ENCODE measurements at regions not wholly inside any gene's neighbourhood (a gene's known extent, or its start where the extent isn't known, plus 50 kb on each side); places are given as distances from the start of the nearest gene placed in this dataset.

DNA sequence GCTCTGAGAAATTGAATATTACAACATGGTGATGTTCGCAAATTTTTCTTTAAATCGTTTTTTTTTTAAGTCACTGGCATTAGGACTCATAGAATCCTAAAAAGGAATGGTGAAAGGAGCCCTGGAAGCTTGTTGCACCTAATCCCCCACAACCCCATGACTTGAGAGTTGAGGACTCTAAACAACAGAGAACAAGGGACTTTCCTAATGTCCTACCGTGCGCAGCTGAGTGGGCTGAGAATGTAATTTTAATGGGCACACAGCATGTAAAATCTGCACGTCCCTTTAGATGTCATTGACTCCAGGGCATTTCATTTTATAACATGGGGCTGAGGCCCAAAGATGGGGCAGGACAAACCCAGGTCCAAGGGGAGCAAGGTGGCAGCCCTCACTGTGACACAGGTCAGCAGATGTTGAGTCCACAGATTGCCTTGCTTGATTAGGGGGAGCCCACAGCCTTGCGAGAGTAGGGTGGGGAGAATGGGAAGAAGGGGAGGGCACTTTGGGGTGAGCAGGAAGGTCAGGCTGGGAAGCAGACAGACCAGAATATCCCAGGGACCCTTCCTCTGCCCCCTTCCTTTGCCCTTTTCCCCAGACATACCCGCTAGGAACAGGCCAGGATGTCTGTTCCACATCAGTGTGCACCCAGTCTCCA, 208.4 kb upstream of the ZMIZ1 start:
- DNase-seq (ENCODE audit: low spot score), result no peak

DNA sequence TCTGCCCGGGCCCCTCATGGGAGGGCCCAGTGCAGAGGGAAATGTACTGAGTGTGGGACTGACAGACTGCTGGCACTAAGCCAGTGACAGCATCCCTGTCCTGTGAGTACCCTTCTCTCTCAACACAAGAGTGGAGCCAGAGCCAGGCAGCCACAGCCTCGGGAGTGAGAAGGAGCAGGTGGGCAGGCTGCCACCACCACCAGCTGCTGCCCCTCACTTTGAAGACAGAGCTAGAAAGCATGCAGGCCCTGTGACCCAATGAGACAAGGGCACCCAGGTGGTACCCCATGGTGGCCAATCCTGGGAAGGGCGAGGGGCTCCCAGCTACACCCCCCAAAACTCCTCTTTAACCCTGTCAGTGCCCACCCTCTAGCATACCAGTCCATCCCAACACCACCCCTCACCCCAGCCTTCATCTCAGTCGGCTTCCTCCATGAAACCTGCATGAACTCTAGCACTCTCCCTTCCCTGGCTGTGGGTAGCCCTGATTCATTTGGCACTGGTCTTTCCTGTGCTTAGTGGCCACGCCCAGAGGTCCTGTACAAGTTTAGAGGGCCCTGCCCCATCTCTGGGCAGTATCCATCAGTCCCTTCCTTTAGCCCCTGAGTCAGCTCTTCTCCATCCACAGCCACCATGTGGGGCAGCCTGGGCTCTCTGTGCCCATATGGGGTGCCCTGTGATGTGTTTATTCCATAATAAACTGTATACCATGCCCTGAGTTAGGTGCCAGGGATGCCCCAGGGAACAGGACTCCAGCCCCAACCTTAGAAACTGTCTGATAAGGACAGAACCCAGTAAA, 207.0 kb upstream of the ZMIZ1 start:
- no peak for DNase-seq (ENCODE audit: low spot score)

DNA sequence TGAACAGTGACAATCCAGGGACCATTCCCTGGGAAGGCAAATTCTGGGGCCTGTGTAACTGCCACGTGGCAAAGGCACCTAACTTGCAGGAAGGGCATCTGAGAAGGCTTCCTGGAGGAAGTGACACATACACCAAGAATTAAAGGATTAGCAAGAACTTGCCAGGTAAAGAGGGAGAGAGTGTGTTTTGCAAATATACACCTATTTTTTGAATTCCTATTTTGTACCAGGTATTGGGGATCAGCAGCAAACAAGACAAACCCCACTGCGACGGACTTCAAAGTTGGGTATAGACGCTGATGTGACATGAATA, 206.5 kb upstream of the ZMIZ1 start:
- DNase-seq (ENCODE audit: low spot score), result no peak

DNA sequence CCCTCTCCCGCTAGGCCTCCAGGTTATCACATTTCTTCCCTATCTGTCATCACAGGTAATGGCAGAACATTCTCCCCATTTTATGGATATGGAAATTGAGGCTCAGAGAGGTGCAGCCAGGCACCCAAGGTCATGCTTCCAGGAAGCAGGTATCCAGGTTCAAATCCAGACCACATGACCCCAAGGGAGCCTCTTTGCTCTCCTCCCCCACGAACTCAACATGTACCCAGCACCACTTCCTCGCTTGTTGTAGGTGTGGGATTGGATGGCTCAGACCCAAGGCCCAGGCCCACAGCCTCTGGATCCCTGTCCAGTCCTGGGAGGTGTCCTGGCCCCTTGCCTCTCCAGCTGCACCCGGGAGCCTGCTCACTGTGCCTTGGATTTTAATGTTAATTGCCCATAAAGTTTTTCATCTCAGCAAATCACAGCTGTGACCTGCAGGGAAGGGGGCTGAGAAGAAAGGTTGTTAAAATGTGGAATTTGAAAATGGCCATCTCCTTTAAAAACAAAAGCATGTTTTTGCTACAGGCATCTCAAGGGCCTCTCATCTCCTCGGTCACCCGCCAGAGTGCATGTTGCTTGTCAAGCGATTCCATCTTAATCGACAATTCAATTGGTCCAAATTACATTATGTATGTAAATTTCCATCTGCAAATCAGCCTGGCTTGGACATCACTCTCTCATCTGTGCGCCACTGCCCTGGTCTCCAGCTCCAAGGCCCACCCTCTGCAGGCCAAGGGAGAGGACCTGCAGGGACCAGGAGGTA, 205.4 kb upstream of the ZMIZ1 start:
- DNase-seq (ENCODE audit: low spot score), result no peak

DNA sequence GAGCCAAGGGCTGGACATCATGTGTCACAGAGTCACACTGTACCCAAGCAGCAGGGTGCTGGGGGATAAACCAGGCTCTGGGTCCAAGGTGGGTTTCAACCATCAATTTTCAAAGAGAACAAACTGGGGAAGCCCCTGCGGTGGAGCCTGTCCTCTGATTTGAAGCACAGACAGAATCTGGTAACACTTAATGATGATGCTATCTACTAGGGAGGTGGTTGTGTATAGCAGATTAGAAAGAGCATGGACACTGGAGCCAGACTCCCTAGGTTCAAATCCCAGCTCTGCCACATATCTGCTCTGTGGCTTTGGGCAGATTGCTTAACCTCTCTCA, 204.9 kb upstream of the ZMIZ1 start:
- DNase-seq (ENCODE audit: low spot score), result no peak

DNA sequence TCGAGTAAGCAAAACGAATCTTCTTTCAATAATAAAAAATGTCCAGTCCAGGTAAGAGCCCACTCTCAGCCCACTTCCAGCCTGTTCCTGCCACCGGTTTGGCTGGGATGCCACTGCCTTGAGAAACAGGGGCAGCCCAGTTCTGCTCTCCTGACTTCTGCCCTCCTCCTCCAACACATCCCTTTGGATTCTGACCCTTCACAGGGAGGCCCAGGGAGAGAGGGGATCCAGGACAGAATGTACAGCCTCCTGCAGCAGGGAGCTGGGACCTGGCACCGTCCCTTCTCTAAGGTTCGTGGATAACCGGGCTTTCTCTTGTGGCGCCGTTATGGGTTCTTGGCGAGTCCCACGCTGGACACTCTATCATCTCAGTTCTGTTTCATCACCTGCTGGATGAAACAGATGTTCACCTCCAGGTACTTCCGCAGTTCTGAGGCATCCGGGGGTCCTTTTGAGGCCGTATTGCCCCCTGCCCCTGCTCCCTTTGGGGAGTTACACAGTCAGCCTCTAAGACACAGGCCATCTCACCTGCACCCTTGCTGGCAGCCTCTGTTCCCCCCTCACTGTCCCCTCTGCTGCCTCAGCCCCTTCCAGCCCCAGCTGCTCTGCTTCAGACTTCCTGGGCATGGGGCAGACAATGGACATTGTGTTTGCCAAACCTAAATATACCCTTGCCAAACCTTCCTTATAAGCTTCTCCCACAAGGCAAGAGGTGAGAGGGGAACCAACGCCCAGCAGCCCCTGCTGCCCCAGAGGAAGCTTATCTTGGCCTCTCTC, 203.8 kb upstream of the ZMIZ1 start:
- no peak for DNase-seq (ENCODE audit: low spot score)

DNA sequence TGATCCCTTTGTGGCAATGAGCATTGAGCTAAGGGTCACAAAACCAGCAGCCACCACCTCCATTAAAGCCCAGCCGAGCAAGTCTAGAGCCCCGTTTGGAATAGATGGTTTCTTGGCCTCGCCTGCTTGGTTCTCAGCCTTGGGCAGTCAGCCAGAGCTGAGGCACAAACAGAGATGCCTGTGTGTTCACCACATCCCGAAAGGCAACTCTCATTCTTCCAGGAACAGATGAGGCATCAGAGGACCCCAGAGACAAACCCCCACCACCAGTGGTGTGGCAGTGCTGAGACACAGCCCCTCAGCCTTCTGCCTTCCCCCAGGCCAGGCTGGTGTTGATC, 203.3 kb upstream of the ZMIZ1 start:
- no peak for DNase-seq (ENCODE audit: low spot score)

DNA sequence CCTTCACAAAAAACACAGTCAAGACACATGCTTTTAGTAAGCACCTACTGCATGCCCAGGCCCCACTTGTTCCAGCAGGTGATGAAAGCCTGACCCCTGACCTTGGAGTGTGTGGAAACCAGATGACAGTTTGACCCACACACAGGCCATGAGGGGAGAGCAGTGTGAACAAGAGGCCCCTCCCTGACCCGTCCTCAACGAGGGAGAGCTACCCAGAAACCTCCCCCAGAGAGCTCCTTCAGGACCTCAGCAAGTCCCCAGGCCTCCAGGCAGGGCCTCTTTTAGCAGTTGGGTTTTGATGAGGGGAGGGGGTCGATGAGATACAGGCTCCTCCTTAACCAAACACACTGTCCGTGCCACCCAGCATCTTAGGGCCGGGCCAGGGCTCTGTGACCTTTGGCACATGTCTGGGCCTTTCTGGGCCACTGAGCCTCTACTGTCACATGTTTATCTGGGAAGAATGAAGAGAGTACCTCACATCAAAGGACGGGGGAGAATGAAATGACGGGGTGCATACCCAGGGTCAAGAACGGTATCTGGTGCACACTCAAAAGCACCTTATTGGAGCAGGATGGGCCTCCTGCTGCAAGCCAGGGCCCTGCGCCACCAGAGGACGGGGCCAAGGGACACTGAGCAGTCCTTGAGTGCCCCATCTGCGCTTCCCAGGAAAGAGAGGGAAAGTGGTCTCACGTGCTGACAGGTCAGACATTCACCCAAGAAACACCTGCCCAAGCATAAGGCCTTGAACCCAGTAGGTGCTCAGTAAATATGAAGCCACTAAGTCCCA, 202.6 kb upstream of the ZMIZ1 start:
- DNase-seq (ENCODE audit: low spot score), result no peak

DNA sequence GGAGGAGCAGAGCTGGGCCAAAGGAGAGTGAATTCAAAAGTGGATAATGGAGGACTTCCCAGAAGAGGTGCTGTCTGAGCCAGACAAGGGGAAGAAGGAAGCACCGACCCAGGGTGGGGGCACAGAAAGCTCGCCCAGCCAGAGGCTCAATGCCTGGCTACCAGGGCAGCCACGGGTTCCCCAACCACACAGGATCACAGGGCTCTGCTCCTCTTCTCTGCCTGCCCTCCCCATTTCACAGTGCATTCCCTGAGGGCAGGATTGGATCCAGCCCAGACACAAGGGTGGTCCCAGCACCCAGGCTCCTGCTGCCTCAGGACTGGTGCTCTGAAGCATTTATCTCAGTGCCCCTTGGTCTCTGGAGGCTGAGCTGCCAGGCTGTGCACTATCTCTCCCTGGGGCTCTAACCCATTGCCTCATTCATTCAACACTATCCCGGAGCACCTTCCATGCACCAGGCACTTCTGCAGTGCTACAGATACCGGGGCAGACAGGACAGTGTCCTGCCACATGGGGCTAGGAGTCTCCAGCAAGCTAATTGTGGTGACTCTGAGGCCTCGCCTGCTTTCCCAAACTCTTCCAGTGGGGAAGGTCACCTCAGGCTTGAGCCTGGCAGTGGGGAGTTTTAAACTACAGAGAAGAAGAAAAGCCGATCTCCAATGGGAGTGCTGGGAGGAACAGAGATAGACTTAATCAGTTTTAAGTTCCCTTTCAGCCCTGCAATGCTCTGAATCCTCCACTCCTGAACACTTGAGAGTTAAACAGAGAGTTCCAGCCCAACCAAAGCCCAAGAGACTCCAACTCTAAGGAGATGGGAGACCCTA, 201.8 kb upstream of the ZMIZ1 start:
- DNase-seq (ENCODE audit: low spot score), result no peak

DNA sequence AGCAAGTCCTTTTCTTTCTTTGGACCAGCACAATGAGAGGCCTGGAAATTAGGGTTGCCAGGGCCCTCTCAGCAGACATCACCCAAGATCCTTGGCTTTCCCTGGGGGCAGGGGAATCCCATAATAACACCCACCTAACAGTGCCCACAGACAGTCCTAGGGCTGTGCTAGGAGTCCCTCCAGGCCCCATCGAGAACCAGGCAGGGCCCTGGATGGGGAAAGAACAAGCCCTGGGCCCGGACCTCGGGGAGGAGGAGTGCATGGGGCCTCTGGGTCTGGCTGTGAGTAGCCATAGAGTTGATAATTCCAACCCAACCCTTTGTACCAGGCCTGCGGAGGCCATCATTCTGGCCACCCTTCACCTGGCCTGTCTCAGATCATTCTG, 201.2 kb upstream of the ZMIZ1 start:
- DNase-seq (ENCODE audit: low spot score), result no peak

DNA sequence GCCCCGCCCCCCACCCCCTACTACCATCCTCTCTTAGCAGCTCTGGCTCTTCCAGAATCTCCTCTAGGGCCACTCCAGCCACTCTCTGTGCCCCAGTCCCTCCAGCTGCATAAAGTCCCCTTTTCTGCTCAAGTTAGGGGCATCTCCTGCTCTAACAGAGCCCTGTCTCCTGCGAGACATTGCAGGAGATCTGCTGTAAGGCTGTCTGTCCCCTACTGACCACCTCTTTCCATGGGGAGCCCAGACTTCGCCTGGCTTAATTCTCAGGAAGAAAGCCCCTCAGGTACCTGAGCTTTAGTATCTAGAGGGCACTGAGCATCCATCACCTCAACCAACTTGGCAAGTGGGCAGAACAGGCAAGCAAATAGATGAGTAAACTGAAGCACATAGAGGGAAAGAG, 200.7 kb upstream of the ZMIZ1 start:
- no peak for DNase-seq (ENCODE audit: low spot score)

DNA sequence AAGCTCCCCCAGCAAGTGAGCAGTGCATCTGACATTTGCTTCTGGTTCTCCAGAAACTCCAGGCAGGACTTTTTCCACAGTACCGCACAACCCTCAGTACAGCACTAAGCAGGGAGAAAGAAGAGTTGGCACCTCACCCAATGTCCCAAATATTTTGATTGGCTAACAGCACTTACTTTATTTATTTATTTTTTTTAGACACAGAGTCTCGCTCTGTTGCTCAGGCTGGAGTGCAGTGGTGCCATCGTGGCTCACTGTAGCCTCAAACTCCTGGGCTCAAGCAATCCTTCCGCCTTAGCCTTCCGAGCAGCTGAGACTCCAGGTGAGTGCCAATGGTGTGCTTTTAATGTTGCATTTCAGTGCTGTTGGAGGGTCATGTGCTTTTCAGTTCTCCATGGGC, 200.3 kb upstream of the ZMIZ1 start:
- DNase-seq (ENCODE audit: low spot score), result no peak

DNA sequence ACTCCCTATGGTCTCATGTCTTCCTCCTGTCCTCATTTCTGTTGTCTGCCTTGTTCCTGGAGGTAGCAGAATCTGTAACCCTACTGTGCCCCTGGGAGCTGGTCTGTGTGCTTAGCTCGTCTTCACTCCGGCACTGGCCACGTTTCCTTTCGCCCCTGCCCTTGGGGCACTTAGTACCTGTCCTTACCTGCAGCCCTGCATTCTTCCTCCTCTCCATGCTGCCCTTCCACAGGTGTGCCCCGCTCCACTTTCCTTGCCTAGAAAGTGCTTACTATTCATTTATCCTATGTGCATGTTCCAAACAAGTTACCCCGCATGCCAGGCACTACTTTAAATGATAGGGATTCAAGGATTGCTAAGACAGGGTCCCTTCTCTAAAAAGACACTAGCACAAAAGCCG, 199.9 kb upstream of the ZMIZ1 start:
- DNase-seq (ENCODE audit: low spot score), result no peak

DNA sequence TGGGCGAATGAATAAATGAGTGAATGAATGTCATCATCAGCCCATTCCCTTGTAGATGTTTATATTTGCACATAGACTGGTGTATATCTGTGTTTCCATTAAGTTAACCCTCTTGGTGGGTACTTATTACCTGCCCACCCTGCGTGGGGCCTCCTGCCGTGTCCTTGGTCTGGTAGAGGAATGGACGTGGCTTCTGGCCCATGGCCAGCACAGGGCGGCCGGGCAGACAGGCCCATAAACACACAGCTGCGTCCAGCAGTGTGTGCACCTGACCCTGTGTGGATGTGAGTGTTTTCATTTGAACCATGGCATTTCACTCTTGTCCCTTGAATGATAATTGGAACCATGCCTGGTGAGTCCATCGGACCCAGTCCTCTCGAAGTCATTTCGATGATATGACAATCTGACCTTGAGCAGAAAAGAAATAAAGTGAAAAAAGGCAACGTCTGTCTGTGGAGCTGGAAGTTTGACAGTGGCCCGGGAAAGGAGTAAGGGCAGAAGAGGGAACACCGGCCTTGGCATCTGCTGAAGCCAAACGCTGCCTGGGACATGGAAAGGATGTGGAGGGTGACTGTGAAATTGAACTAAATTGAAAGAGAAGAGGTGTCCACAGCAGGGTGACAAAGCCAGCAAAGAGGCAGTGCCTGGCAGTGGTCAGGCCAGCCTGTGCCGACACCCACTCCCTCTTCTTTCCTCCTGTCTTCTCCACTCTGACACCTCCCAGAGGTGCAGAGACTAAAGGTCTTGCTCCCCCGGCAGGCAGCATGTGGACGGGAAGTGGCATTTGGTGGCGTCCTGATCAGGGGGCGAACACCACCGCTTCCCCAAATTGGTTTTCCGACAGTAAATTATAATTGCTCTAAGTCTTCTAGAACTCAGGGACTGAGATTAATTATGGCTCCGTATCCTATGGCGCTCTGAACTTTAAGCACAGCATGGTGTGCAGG, 199.0 kb upstream of the ZMIZ1 start:
- no peak for DNase-seq (ENCODE audit: low spot score)

DNA sequence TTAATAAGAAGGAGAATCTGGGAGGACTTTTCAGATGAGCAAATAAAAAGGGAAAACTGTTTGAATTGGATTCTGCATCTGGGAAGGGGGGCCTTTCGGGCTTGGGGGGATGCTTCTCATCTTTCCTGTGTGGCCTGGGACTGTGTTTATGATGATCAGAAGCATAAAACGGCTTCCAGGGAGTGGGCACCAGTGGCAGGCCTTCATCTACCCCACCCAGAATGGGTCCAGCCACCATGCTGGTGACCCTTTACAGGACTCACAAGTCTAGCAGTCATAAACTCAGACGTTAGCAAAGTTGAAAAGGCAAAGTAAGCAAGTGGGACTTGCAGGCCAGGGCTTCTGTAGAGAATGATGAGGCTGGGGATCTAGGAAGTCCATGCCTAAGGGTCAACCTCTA, 198.3 kb upstream of the ZMIZ1 start:
- no peak for DNase-seq (ENCODE audit: low spot score)

DNA sequence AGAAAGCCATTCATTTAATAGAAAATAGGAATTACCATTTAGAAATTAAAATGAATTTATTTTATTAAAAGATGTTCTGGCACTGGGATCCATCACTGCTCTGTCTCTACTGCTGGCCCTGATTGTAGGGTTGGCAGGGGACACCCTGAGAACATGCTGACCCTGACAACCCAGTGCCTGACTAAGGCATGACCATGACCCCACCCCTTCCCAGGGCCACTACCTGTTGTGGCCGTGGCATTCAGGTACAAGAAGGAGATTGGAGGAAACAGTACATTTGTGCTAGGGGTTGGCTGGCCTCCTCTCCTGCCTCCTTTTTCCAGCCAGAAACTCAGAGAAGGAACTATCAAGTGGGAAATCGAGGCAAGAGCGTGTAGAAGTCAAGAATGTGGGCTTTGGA, 197.0 kb upstream of the ZMIZ1 start:
- DNase-seq (ENCODE audit: low spot score), result no peak

DNA sequence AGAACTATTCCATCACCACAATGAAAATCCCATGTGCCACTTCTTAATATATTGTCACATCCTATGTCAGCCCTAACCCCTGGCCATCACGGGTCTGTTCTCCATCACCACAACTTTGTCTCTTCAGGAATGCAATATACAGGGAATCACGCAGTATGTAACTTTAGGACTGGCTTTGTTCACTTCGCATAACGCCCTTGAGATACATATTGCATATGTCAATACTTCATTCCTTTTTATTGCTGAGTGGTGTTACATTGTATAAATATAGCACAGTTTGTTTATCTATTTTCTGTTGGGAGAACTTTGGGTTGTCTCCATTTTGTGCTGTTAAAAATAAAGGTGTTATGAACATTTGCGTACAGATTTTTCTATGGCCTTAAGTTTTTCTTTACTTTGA, 195.4 kb upstream of the ZMIZ1 start:
- no peak for DNase-seq (ENCODE audit: low spot score)

DNA sequence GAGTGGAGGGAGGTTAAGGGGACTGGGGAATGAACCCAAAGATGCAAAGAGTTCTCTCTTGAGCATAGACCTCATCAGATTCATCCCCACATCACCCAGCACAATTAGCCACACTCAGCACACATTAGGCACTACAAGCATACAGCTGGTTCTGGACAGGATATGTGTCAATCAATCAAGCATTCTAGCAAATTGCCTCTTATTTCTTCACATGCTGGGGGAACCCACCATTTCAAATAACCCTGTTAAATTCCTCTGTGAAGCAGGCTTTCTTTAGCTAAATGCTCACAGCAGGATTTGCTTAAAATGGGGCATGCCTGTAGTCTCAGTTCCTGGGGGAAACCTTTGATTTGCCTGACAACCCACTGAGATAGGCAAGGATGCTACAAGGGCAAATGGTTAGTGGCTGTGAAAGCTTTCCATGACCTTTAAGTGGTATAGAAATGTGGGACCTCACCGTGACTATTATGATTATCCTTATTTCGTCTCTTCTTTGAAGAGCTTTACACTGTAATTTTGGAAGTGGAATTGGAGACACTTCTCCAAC, 193.4 kb upstream of the ZMIZ1 start:
- no peak for DNase-seq (ENCODE audit: low spot score)

DNA sequence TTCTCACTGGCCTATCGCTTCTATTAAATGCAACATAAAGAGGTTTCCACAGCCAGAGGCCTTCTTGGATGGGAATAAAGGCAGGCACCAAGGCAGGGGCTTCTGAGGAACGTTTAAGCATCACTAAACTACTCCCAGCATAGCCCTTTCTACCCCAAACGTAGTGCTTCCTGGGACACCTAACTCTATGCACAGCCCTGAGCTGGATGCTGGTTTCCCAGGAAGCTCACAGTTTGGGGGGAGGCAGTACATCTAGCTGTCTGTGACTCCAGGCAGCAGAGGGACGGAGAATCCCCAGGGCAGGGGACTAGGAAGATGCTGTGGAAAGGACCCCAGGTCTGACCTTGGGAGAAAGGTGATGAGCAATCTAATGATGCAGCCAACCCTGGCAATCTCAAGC, 192.8 kb upstream of the ZMIZ1 start:
- no peak for DNase-seq (ENCODE audit: low spot score)

DNA sequence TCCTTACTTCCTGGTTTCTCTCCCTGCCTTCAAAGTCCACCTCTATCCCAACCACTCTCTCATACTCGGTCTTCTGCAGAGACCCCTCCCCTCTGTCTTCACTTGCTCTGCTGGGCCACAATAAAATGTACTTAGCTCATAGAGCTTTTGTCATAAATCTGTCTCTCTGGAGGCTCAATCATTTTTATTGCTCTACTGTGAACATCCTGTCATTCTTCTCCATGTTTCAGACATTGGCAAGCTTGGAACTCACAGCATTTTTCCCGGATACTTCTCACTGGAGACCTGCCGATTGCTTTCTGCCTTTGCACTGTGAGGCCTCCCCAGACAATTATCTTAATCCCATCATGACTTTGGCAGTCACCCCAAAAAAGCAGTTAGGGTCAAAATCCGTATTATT, 192.3 kb upstream of the ZMIZ1 start:
- no peak for DNase-seq (ENCODE audit: low spot score)

Data from COLO829 (cell line).